DOHH2 (cell line): ENCODE measurements at regions not wholly inside any gene's neighbourhood (a gene's known extent, or its start where the extent isn't known, plus 50 kb on each side); places are given as distances from the start of the nearest gene placed in this dataset.

Source experiments
- H3F3A ChIP-seq: fragments of 200-600 bp; sonication (generic), shearing (Covaris generic); 2 replicates; pipeline ENCODE4 v1.6.0; 2016; ENCODE audit warnings: antibody characterized with exemption, mild to moderate bottlenecking; ENCODE audit not compliant: control insufficient read depth, insufficient read depth
- H3K27ac ChIP-seq: fragments of 200-600 bp; sonication (generic); 2 replicates; pipeline ENCODE4 v1.5.1; 2014; ENCODE audit warnings: low read depth, mild to moderate bottlenecking, low read length, moderate library complexity
- H3K27me3 ChIP-seq: fragments of 200-600 bp; sonication (generic); 2 replicates; pipeline ENCODE4 v1.6.1; 2014; ENCODE audit warnings: mild to moderate bottlenecking, low read length, mixed read lengths; ENCODE audit not compliant: control insufficient read depth
- H3K36me3 ChIP-seq: fragments of 200-600 bp; sonication (generic); 2 replicates; pipeline ENCODE4 v1.6.1; 2014; ENCODE audit warnings: mild to moderate bottlenecking, low read length, moderate library complexity, mixed read lengths; ENCODE audit not compliant: control insufficient read depth
- H3K4me1 ChIP-seq: fragments of 200-600 bp; sonication (generic); 2 replicates; pipeline ENCODE4 v1.6.1; 2014; ENCODE audit warnings: mild to moderate bottlenecking, low read length, mixed read lengths; ENCODE audit not compliant: control insufficient read depth
- H3K4me2 ChIP-seq: fragments of 200-600 bp; sonication (generic); 2 replicates; pipeline ENCODE4 v1.6.0; 2014; ENCODE audit warnings: mild to moderate bottlenecking, low read length, moderate library complexity
- H3K4me3 ChIP-seq: fragments of 200-600 bp; sonication (generic); 2 replicates; pipeline ENCODE4 v1.5.1; 2014; ENCODE audit warnings: mild to moderate bottlenecking, low read length, mixed read lengths
- H3K79me2 ChIP-seq: fragments of 200-600 bp; sonication (generic); 2 replicates; pipeline ENCODE4 v1.6.1; 2014; ENCODE audit warnings: mild to moderate bottlenecking, low read length, mixed read lengths; ENCODE audit not compliant: control insufficient read depth
- H3K9me2 ChIP-seq: fragments of 200-600 bp; sonication (generic); replicated peaks from 2 replicates; pipeline ENCODE4 v1.6.1; 2014; ENCODE audit warnings: mild to moderate bottlenecking, low read length, mixed read lengths; ENCODE audit not compliant: control insufficient read depth
- H3K9me3 ChIP-seq: fragments of 200-600 bp; sonication (generic); 2 replicates; pipeline ENCODE4 v1.6.1; 2014; ENCODE audit warnings: antibody characterized with exemption, low read length, mixed read lengths; ENCODE audit not compliant: control insufficient read depth, insufficient read depth
- H4K20me1 ChIP-seq: fragments of 200-600 bp; sonication (generic); 2 replicates; pipeline ENCODE4 v1.6.0; 2014; ENCODE audit warnings: low read depth, mild to moderate bottlenecking, antibody characterized with exemption, low read length, moderate library complexity; ENCODE audit not compliant: control insufficient read depth, insufficient read depth
- EZH2phosphoT487 ChIP-seq: fragments of 200-600 bp; sonication (generic); IDR thresholded peaks from 2 replicates; pipeline ENCODE4 v1.6.1; 2017; ENCODE audit warnings: borderline replicate concordance, mild to moderate bottlenecking, antibody characterized with exemption, low read length, moderate library complexity, mixed read lengths
- TF ChIP-seq, protein P1 (sequence below): fragments of 200-600 bp; sonication (generic); IDR thresholded peaks from one replicate; pipeline ENCODE4 v1.5.1; 2014; ENCODE audit warnings: antibody characterized with exemption, mild to moderate bottlenecking, low read depth, low read length; ENCODE audit not compliant: poor library complexity, severe bottlenecking

DNA sequence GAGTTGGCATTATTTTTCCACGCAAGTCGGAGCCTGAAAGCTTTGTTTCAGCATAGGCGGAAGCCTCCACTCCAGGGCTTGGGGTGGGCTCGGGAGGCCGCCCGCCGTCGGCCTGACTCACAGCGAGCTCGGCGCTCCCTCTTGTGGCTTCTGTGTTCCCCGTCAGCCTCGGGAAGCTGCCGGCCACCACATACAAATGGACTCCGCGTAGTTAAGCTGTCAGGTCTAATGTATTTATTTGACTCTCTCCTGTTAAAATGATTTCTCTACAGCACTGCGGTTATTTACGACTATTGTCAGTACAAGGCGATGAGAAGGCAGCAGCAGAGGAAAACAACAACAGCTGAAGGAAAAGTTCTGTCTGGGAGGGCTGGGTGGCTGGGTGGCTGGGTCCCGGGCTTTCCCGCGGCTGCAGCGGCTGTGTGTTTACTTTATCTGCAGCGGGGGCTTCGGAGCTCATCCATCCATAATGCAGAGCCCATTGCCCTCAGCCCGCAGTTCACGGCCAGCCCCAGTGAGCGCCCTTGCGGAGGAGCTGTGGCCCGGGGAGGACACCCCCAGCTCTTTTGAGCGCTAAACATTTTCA, 375.7 kb upstream of the CAMK1G start:
- Histone ChIP-seq H3K27me3 (no peaks in the 10 kb centered on the region), H3K4me3 (no peak overlapping the region)

DNA sequence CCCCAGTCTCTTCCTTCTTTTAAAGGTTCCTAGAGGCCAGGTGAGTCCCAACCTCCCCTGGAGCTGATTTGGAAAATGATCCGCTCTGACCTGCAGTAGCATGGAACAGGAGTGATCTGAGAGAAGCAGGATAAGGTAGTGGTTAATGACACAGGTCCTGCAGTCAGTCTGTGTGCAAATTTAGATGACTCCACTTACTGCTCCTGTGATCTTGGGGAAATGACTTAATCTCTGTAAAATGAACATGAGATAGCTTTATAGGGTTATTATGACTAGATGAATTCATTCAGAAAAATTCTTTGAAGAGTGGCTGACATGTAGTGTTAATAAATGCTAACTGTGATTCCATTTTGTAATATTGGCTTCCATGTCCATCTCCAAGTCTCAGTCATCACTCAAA, 374.9 kb upstream of the CAMK1G start:
- H3K27me3 ChIP-seq: no peaks in the 10 kb centered on the region
- no peak for TF ChIP-seq EZH2phosphoT487
- TF ChIP-seq, protein P1, sequence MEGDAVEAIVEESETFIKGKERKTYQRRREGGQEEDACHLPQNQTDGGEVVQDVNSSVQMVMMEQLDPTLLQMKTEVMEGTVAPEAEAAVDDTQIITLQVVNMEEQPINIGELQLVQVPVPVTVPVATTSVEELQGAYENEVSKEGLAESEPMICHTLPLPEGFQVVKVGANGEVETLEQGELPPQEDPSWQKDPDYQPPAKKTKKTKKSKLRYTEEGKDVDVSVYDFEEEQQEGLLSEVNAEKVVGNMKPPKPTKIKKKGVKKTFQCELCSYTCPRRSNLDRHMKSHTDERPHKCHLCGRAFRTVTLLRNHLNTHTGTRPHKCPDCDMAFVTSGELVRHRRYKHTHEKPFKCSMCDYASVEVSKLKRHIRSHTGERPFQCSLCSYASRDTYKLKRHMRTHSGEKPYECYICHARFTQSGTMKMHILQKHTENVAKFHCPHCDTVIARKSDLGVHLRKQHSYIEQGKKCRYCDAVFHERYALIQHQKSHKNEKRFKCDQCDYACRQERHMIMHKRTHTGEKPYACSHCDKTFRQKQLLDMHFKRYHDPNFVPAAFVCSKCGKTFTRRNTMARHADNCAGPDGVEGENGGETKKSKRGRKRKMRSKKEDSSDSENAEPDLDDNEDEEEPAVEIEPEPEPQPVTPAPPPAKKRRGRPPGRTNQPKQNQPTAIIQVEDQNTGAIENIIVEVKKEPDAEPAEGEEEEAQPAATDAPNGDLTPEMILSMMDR: no peak
- no peak overlapping the region for H3K4me3 ChIP-seq
- H3K27ac ChIP-seq: no peak overlapping the region
- H3K36me3 ChIP-seq: no peaks in the 10 kb centered on the region
- no peaks in the 10 kb centered on the region for H3K79me2 ChIP-seq
- no peaks in the 10 kb centered on the region for H4K20me1 ChIP-seq
- H3K4me1 ChIP-seq: no peaks in the 10 kb centered on the region
- no peak overlapping the region for H3K4me2 ChIP-seq
- no peaks in the 10 kb centered on the region for H3F3A ChIP-seq
- no peaks in the 10 kb centered on the region for H3K9me3 ChIP-seq
- no peaks in the 10 kb centered on the region for H3K9me2 ChIP-seq

More for the DNA sequence above, 375.7 kb upstream of the CAMK1G start:
- Histone ChIP-seq H3K9me3 (no peaks in the 10 kb centered on the region), H3K4me2 (no peak overlapping the region), H3K9me2 (no peaks in the 10 kb centered on the region), H3K36me3 (no peaks in the 10 kb centered on the region), H3K27ac (no peak overlapping the region), H3F3A (no peaks in the 10 kb centered on the region), H3K79me2 (no peaks in the 10 kb centered on the region), H4K20me1 (no peaks in the 10 kb centered on the region), H3K4me1 (no peaks in the 10 kb centered on the region)
- TF ChIP-seq, protein P1: no peak
- TF ChIP-seq EZH2phosphoT487: no peak

DNA sequence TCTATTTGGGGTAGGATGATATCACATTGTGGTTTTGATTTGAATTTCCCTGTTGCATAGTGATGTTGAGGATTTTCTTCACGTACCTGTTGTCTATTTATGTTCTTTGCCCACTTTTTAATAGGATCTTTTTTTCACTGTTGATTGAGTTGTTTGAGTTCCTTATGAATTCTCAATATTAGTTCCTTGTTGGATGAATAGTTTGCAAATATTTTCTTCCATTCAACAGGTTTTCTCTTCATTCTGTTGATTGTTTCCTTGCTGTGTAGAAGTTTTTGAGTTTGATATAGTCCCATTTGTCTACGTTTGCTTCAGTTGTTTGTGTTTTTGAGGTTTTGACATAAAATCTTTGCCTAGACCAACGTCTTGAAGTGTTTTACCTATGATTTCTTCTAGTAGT, 369.5 kb upstream of the CAMK1G start:
- Histone ChIP-seq H3K4me1 (no peaks in the 10 kb centered on the region), H3K9me3 (no peaks in the 10 kb centered on the region), H3K9me2 (no peaks in the 10 kb centered on the region), H3K36me3 (no peaks in the 10 kb centered on the region), H3F3A (no peaks in the 10 kb centered on the region), H3K27me3 (no peaks in the 10 kb centered on the region), H3K79me2 (no peaks in the 10 kb centered on the region), H3K4me2 (no peak overlapping the region), H3K4me3 (no peak overlapping the region), H3K27ac (no peak overlapping the region), H4K20me1 (no peaks in the 10 kb centered on the region)
- TF ChIP-seq, protein P1: no peak
- no peak for TF ChIP-seq EZH2phosphoT487
